Stimulated activated CD4-positive, alpha-beta T cell treated with anti-CD3 and anti-CD28 coated beads, Interleukin-12 subunit alpha, Interleukin-12 subunit beta, amount 100 ng/mL, for 24 hours (primary cell): ENCODE measurements at regions not wholly inside any gene's neighbourhood (a gene's known extent, or its start where the extent isn't known, plus 50 kb on each side); places are given as distances from the start of the nearest gene placed in this dataset.
"Not testable (repeated sequence)": the region's sequence is repeated elsewhere in the genome, so short reads cannot be mapped to it uniquely, and the experiment has no call there.

ENCODE experiments used
- DNase-seq, 2 experiments: peaks; one replicate each; pipeline ENCODE4 v3.0.0-alpha.2; 2020; ENCODE audit warnings: low read depth in 2 of 2

- no peak for DNase-seq
Measured at GRCh38 chr10:33706191-33706590, 371.7 kb upstream of the NRP1 start.

- no peak for DNase-seq
Measured at GRCh38 chr10:33704214-33704830, 369.9 kb upstream of the NRP1 start.

GRCh38 chr10:33703501-33704213 is 369.2 kb upstream of the NRP1 start:
- no peak for DNase-seq

- DNase-seq = no peak
Measured at GRCh38 chr10:33698033-33698432, 363.6 kb upstream of the NRP1 start.

GRCh38 chr10:33697016-33697415 is 362.5 kb upstream of the NRP1 start:
- DNase-seq = no peak

- DNase-seq = no peak
Measured at GRCh38 chr10:33695536-33695935, 361.1 kb upstream of the NRP1 start.

- DNase-seq = not testable (repeated sequence)
Measured at GRCh38 chr10:33690536-33690935, 356.1 kb upstream of the NRP1 start.

GRCh38 chr10:33688506-33688905 is 354.0 kb upstream of the NRP1 start:
- no peak for DNase-seq

GRCh38 chr10:33684211-33684611 is 349.7 kb upstream of the NRP1 start:
- no peak for DNase-seq

GRCh38 chr10:33681595-33681994 is 347.1 kb upstream of the NRP1 start:
- DNase-seq = no peak

- no peak for DNase-seq
Measured at GRCh38 chr10:33680036-33680435, 345.6 kb upstream of the NRP1 start.

GRCh38 chr10:33676606-33677339 is 342.3 kb upstream of the NRP1 start:
- no peak for DNase-seq

GRCh38 chr10:33674986-33675599 is 340.6 kb upstream of the NRP1 start:
- DNase-seq = no peak

- no peak for DNase-seq
Measured at GRCh38 chr10:33674491-33674890, 340.0 kb upstream of the NRP1 start.

- DNase-seq = no peak
Measured at GRCh38 chr10:33673839-33674415, 339.5 kb upstream of the NRP1 start.

- no peak for DNase-seq
Measured at GRCh38 chr10:33669904-33670303, 335.4 kb upstream of the NRP1 start.

- DNase-seq = no peak
Measured at GRCh38 chr10:33666686-33667480, 332.4 kb upstream of the NRP1 start.

GRCh38 chr10:33665501-33665900 is 331.0 kb upstream of the NRP1 start:
- no peak for DNase-seq

GRCh38 chr10:33664070-33664469 is 329.6 kb upstream of the NRP1 start:
- no peak for DNase-seq

GRCh38 chr10:33661580-33662336 is 327.3 kb upstream of the NRP1 start:
- DNase-seq = no peak

- no peak for DNase-seq
Measured at GRCh38 chr10:33660329-33660728, 325.9 kb upstream of the NRP1 start.
